HL-60 (cell line): ENCODE measurements at regions not wholly inside any gene's neighbourhood (a gene's known extent, or its start where the extent isn't known, plus 50 kb on each side); places are given as distances from the start of the nearest gene placed in this dataset.

Experiments used
- DNase-seq, 2 experiments: peaks; one replicate each; pipeline ENCODE4 v3.0.0-alpha.2; 2010 to 2020; ENCODE audit warnings: low read depth in 1 of 2, low spot score in 1 of 2
- H3K27ac ChIP-seq: fragments of 250-450 bp; sonication (Bioruptor Pico); replicated peaks from 2 replicates; pipeline ENCODE4 v1.5.1; 2020; ENCODE audit warnings: mild to moderate bottlenecking, moderate library complexity
- H3K27me3 ChIP-seq: fragments of 250-450 bp; sonication (Bioruptor Pico); 2 replicates; pipeline ENCODE4 v1.5.1; 2021; ENCODE audit warnings: mild to moderate bottlenecking, moderate library complexity; ENCODE audit not compliant: insufficient read depth, poor library complexity, severe bottlenecking
- H3K4me3 ChIP-seq: replicated peaks from 2 replicates; pipeline ENCODE4 v1.5.1; 2011; ENCODE audit warnings: mild to moderate bottlenecking, control low read depth, low read length; ENCODE audit not compliant: insufficient read depth
- GABPA ChIP-seq: IDR thresholded peaks from 2 replicates; pipeline ENCODE4 v1.6.1; 2012; ENCODE audit warnings: low read depth
- POLR2AphosphoS5 ChIP-seq: IDR thresholded peaks from 2 replicates; pipeline ENCODE4 v1.6.1; 2012; ENCODE audit warnings: low read depth
- SPI1 ChIP-seq: IDR thresholded peaks from 2 replicates; pipeline ENCODE4 v1.6.1; 2012; ENCODE audit warnings: low read depth, mild to moderate bottlenecking, borderline replicate concordance
- TF ChIP-seq, protein P1 (sequence below): IDR thresholded peaks from one replicate; pipeline ENCODE4 v1.5.1; 2011; ENCODE audit warnings: low read length, control low read depth, inconsistent platforms; ENCODE audit not compliant: insufficient read depth
- TF ChIP-seq, protein P2 (sequence below): IDR thresholded peaks from 2 replicates; pipeline ENCODE4 v1.6.1; 2012; ENCODE audit warnings: low read depth; ENCODE audit not compliant: insufficient replicate concordance

DNA sequence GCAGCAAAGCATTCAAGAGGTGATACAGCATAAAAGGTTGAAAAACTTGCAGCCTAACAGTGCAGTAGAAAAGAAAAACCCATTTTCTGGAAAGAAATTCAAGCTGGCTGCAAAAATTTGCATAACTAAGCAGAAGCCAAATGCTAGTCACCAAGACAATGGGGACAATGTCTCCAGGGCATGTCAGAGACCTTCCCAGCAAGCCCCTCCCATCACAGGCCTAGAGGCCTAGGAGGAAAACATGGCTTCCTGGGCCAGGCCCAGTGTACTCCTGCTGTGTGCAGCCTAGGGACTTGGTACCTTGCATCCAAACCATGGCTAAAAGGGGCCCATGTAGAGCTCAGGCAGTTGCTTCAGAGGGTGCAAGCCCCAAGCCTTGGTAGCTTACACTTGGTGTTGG lies 405.1 kb upstream of the CYRIA start:
- no peaks in the 10 kb centered on the region for H3K27me3 ChIP-seq
- TF ChIP-seq, protein P1, sequence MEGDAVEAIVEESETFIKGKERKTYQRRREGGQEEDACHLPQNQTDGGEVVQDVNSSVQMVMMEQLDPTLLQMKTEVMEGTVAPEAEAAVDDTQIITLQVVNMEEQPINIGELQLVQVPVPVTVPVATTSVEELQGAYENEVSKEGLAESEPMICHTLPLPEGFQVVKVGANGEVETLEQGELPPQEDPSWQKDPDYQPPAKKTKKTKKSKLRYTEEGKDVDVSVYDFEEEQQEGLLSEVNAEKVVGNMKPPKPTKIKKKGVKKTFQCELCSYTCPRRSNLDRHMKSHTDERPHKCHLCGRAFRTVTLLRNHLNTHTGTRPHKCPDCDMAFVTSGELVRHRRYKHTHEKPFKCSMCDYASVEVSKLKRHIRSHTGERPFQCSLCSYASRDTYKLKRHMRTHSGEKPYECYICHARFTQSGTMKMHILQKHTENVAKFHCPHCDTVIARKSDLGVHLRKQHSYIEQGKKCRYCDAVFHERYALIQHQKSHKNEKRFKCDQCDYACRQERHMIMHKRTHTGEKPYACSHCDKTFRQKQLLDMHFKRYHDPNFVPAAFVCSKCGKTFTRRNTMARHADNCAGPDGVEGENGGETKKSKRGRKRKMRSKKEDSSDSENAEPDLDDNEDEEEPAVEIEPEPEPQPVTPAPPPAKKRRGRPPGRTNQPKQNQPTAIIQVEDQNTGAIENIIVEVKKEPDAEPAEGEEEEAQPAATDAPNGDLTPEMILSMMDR = no peak
- TF ChIP-seq POLR2AphosphoS5 (no peak), SPI1 (no peak), GABPA (no peak)
- TF ChIP-seq, protein P2, sequence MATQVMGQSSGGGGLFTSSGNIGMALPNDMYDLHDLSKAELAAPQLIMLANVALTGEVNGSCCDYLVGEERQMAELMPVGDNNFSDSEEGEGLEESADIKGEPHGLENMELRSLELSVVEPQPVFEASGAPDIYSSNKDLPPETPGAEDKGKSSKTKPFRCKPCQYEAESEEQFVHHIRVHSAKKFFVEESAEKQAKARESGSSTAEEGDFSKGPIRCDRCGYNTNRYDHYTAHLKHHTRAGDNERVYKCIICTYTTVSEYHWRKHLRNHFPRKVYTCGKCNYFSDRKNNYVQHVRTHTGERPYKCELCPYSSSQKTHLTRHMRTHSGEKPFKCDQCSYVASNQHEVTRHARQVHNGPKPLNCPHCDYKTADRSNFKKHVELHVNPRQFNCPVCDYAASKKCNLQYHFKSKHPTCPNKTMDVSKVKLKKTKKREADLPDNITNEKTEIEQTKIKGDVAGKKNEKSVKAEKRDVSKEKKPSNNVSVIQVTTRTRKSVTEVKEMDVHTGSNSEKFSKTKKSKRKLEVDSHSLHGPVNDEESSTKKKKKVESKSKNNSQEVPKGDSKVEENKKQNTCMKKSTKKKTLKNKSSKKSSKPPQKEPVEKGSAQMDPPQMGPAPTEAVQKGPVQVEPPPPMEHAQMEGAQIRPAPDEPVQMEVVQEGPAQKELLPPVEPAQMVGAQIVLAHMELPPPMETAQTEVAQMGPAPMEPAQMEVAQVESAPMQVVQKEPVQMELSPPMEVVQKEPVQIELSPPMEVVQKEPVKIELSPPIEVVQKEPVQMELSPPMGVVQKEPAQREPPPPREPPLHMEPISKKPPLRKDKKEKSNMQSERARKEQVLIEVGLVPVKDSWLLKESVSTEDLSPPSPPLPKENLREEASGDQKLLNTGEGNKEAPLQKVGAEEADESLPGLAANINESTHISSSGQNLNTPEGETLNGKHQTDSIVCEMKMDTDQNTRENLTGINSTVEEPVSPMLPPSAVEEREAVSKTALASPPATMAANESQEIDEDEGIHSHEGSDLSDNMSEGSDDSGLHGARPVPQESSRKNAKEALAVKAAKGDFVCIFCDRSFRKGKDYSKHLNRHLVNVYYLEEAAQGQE = no peak
- no peak overlapping the region for H3K4me3 ChIP-seq
- no peak for DNase-seq
- H3K27ac ChIP-seq = no peak overlapping the region

DNA sequence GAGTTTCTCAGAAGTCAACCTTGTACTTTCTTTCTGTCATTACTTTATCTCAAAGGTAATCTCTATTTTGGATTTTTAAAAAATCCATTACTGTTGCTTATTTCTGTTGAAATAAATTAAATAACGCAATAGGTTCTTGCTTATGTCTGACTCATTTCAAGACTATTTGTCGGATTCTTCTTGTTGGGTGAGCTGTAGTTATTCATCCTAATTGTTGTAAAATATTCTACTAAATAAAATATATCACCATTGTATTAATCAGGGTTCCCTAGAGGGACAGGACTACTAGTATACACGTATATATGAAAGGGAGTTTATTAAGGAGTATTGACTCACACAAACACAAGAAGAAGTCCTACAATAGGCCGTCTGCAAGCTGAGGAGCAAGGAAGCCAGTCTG lies 403.9 kb upstream of the CYRIA start:
- H3K27me3 ChIP-seq = no peaks in the 10 kb centered on the region
- TF ChIP-seq GABPA (no peak), SPI1 (no peak)
- TF ChIP-seq, protein P1 = no peak
- TF ChIP-seq, protein P2 = no peak
- DNase-seq = no peak
- no peak overlapping the region for H3K4me3 ChIP-seq
- H3K27ac ChIP-seq = no peak overlapping the region

DNA sequence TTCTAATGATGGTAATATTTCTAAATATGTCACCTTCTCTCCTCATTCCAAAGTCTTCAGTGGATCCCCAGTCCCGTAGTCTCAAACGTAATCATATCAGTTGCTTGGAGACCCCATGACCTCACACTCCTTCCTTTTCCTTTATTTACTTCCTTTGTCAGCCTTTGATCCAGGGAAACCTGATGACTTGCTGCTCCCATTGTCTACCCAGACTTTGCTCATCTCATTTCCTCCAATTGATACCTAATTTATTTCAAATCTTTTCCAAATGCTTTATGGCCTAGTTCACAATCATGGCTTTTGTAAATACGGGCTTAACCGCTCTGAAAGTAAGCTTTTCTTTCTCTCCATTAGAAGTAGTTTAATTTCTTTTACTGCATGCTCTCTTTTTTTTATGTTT lies 402.4 kb upstream of the CYRIA start:
- Histone ChIP-seq H3K4me3 (no peak overlapping the region), H3K27me3 (no peaks in the 10 kb centered on the region), H3K27ac (no peak overlapping the region)
- TF ChIP-seq GABPA = no peak
- no peak for TF ChIP-seq POLR2AphosphoS5
- TF ChIP-seq, protein P1 = no peak
- no peak for TF ChIP-seq SPI1
- TF ChIP-seq, protein P2 = no peak
- no peak for DNase-seq
